HepG2 (cell line): ENCODE measurements at regions not wholly inside any gene's neighbourhood (a gene's known extent, or its start where the extent isn't known, plus 50 kb on each side); places are given as distances from the start of the nearest gene placed in this dataset.

Experiments used
- ATAC-seq: fragments of 200-7000 bp; cut with Tn5 transposase; 3 replicates; pipeline ENCODE4 v1.9.1; 2020; ENCODE audit warnings: mild to moderate bottlenecking, moderate library complexity
- BruUV-seq: library from RNA; stranded (reverse); fragments of 400-500 nt; replicated peaks from 2 replicates; lab custom pipeline; 2021; lab: Mats Ljungman, UMichigan
- CTCF ChIA-PET: fragments of 300-600 bp; formaldehyde crosslinking; extraction: SDS; loops from one replicate; lab custom pipeline; 2021; ENCODE audit warnings: low total read pairs, inconsistent platforms, low intra/inter-chr PET ratio; lab: Yijun Ruan, JAX
- POLR2A ChIA-PET: fragments of 350-600 bp; sonication (Branson Sonifier 250); formaldehyde crosslinking; loops from one replicate; lab custom pipeline; 2020; ENCODE audit warnings: antibody characterized with exemption, inconsistent platforms; lab: Yijun Ruan, JAX
- DNase-seq: peaks from one replicate; pipeline ENCODE4 v3.0.0-alpha.2; 2015; ENCODE audit warnings: low spot score
- FAIRE-seq: peaks from 3 replicates; lab custom pipeline; 2011; peaks lifted over from hg19 to GRCh38; lab: Jason Lieb, UNC
- H2AFZ ChIP-seq: one replicate; pipeline ENCODE4 v1.6.1; 2011; ENCODE audit warnings: low read length, inconsistent platforms
- H3K27ac ChIP-seq: fragments of 300-600 bp; 3 replicates; pipeline ENCODE4 v1.8.0; 2011; ENCODE audit warnings: mixed run types, mild to moderate bottlenecking, mixed read lengths, low read length, inconsistent platforms; ENCODE audit not compliant: insufficient read depth; ENCODE audit errors: extremely low read length
- H3K27me3 ChIP-seq, 2 experiments: fragments of 200-600 bp in 1 of 2; 2 replicates in 1 of 2; 3 replicates in 1 of 2; pipeline versions ENCODE4 v1.6.0 to v1.8.0; 2011; ENCODE audit warnings: low read length in 2 of 2, mild to moderate bottlenecking in 2 of 2, moderate library complexity in 2 of 2, inconsistent platforms in 1 of 2; ENCODE audit not compliant: insufficient read depth in 2 of 2, control insufficient read depth in 1 of 2
- H3K36me3 ChIP-seq, 2 experiments: fragments of 200-600 bp in 1 of 2; replicated peaks in 1 of 2; 2 replicates in 1 of 2; 3 replicates in 1 of 2; pipeline versions ENCODE4 v1.5.1 to v1.8.0; 2011; ENCODE audit warnings: low read length in 2 of 2, inconsistent platforms in 1 of 2; ENCODE audit not compliant: insufficient read depth in 2 of 2, control insufficient read depth in 1 of 2
- H3K4me1 ChIP-seq: 2 replicates; pipeline ENCODE4 v1.5.1; 2012; ENCODE audit warnings: low read length, inconsistent platforms; ENCODE audit not compliant: insufficient read depth
- H3K4me2 ChIP-seq: 2 replicates; pipeline ENCODE4 v1.6.0; 2011; ENCODE audit warnings: low read depth, low read length, inconsistent platforms
- H3K4me3 ChIP-seq, 3 experiments: fragments of 200-600 bp in 1 of 3; sonication (generic), shearing (Covaris generic) in 1 of 3; replicated peaks in 1 of 3; 2 replicates each; pipeline ENCODE4 v1.5.1; 2011 to 2016; ENCODE audit warnings: low read length in 3 of 3, inconsistent platforms in 2 of 3, low read depth in 2 of 3, mild to moderate bottlenecking in 2 of 3, control low read depth in 1 of 3, mixed read lengths in 1 of 3; ENCODE audit not compliant: insufficient read depth in 1 of 3
- H3K79me2 ChIP-seq: one replicate; pipeline ENCODE4 v1.6.1; 2011; ENCODE audit warnings: low read length, inconsistent platforms; ENCODE audit not compliant: insufficient read depth
- H3K9ac ChIP-seq: 2 replicates; pipeline ENCODE4 v1.6.0; 2011; ENCODE audit warnings: mild to moderate bottlenecking, low read depth, low read length, inconsistent platforms; ENCODE audit not compliant: insufficient read depth
- H3K9me3 ChIP-seq: 2 replicates; pipeline ENCODE4 v1.5.1; 2012; ENCODE audit warnings: mild to moderate bottlenecking, low read length
- H4K20me1 ChIP-seq: 2 replicates; pipeline ENCODE4 v1.6.0; 2011; ENCODE audit warnings: inconsistent platforms, mild to moderate bottlenecking, low read length, moderate library complexity; ENCODE audit not compliant: insufficient read depth
- ARHGAP35 ChIP-seq: sonication (generic); formaldehyde crosslinking; IDR thresholded peaks from 2 replicates; pipeline ENCODE4 v1.9.0; 2022; ENCODE audit warnings: mild to moderate bottlenecking, inconsistent platforms, moderate library complexity, missing genetic modification reagents, borderline replicate concordance
- CCDC6 ChIP-seq: sonication (generic); formaldehyde crosslinking; IDR thresholded peaks from 2 replicates; pipeline ENCODE4 v1.8.1; 2022; ENCODE audit warnings: mild to moderate bottlenecking, missing genetic modification reagents, moderate library complexity
- HNF4G ChIP-seq, 2 experiments: sonication (generic) in 1 of 2; formaldehyde crosslinking in 1 of 2; IDR thresholded peaks; 2 replicates each; pipeline versions ENCODE4 v1.4.0 to v1.6.1; 2011 to 2020; ENCODE audit warnings: borderline replicate concordance in 2 of 2, low read depth in 2 of 2, mild to moderate bottlenecking in 2 of 2, low read length in 1 of 2, missing genetic modification reagents in 1 of 2, moderate library complexity in 1 of 2
- HNRNPH1 ChIP-seq: fragments of 200-400 bp; formaldehyde crosslinking; optimal IDR thresholded peaks from 2 replicates; pipeline ENCODE3; 2017; ENCODE audit warnings: mild to moderate bottlenecking, low read depth, low read length
- ZNF230 ChIP-seq: sonication (generic); formaldehyde crosslinking; IDR thresholded peaks from 2 replicates; pipeline ENCODE4 v1.4.0; 2020; ENCODE audit warnings: mild to moderate bottlenecking, missing genetic modification reagents
- ZNF572 ChIP-seq: sonication (generic); formaldehyde crosslinking; IDR thresholded peaks from 2 replicates; pipeline ENCODE4 v1.5.1; 2020; ENCODE audit warnings: mild to moderate bottlenecking, missing genetic modification reagents
- ZNF616 ChIP-seq: sonication (generic); formaldehyde crosslinking; IDR thresholded peaks from 2 replicates; pipeline ENCODE4 v1.5.0; 2020; ENCODE audit warnings: low read depth, mild to moderate bottlenecking, missing genetic modification reagents
- ZNF781 ChIP-seq: sonication (generic); formaldehyde crosslinking; IDR thresholded peaks from 2 replicates; pipeline ENCODE4 v1.5.1; 2020; ENCODE audit warnings: borderline replicate concordance, mild to moderate bottlenecking, missing genetic modification reagents; ENCODE audit errors: not compliant biosample characterization
- ZNF883 ChIP-seq: sonication (generic); formaldehyde crosslinking; IDR thresholded peaks from 2 replicates; pipeline ENCODE4 v1.5.1; 2020; ENCODE audit warnings: mild to moderate bottlenecking, missing genetic modification reagents; ENCODE audit errors: not compliant biosample characterization
- WGBS: methylation state at CpG from one replicate; pipeline ENCODE4 v1.1.6; 2017; ENCODE audit warnings: low lambda C conversion rate; 5-methylcytosine and 5-hydroxymethylcytosine counted together
- in situ Hi-C: cut with HindIII; loops from 2 replicates; pipeline ENCODE4 v1.10.0; 2017; ENCODE audit warnings: low pct_unique_long_range_greater_than_20kb; ENCODE audit not compliant: extremely low pct_ligation_motif_present
- intact Hi-C: fragments of 100-400 bp; cut with micrococcal nuclease; formaldehyde crosslinking; loops from one replicate; pipeline ENCODE4 v1.10.0; 2022; ENCODE audit not compliant: unreplicated experiment
- TF ChIP-seq, protein P1 (sequence below): sonication (generic); formaldehyde crosslinking; IDR thresholded peaks from 2 replicates; pipeline ENCODE4 v1.4.0; 2020; ENCODE audit warnings: missing genetic modification reagents

- no peak for TF ChIP-seq ZNF230 (CRISPR knock-in tag)
- no peak for TF ChIP-seq CCDC6 (CRISPR knock-in tag)
- no peak for TF ChIP-seq ZNF616 (CRISPR knock-in tag)
- no peak for TF ChIP-seq ARHGAP35 (CRISPR knock-in tag)
- TF ChIP-seq ZNF781 (CRISPR knock-in tag) = no peak
- no peak for TF ChIP-seq HNF4G (IDR thresholded peaks at IDR 0.05; ENCODE audit: borderline replicate concordance, low read depth, low read length)
- no peak for TF ChIP-seq HNF4G (CRISPR knock-in tag; IDR thresholded peaks at IDR 0.05; ENCODE audit: borderline replicate concordance, low read depth)
- in situ Hi-C loops (no loop called here), intact Hi-C loops (no loop called here)
- Histone ChIP-seq H3K36me3 (no peaks in the 10 kb centered on the region), H3K9me3 (no peaks in the 10 kb centered on the region), H3K9ac (no peak overlapping the region), H3K4me3 (no peak overlapping the region), H3K4me1 (no peaks in the 10 kb centered on the region), H3K27ac (no peak overlapping the region), H3K4me2 (no peak overlapping the region), H2AFZ (no peak overlapping the region), H3K79me2 (no peaks in the 10 kb centered on the region), H3K27me3 (no peaks in the 10 kb centered on the region; a peak in 3 of 5 replicates), H4K20me1 (no peaks in the 10 kb centered on the region)
- CTCF ChIA-PET = no interaction called here
- DNase-seq (no peak), ATAC-seq (no peak), FAIRE-seq (no peak)
- POLR2A ChIA-PET = no interaction called here
- no TSS peak for BruUV-seq
- WGBS = 48% methylated on average over 8 of the region's 8 CpGs
These were observed 317.0 kb upstream of the MYT1L start for GRCh38 chr2:2648094-2648493.

GRCh38 chr2:2647141-2647541 is 316.1 kb upstream of the MYT1L start:
- Histone ChIP-seq H2AFZ (no peak overlapping the region), H3K9me3 (no peaks in the 10 kb centered on the region), H3K4me1 (no peaks in the 10 kb centered on the region), H3K9ac (no peak overlapping the region), H3K79me2 (no peaks in the 10 kb centered on the region), H3K27me3 (no peaks in the 10 kb centered on the region; a peak in 2 of 5 replicates), H3K27ac (no peak overlapping the region), H3K4me2 (no peak overlapping the region), H3K36me3 (no peaks in the 10 kb centered on the region), H3K4me3 (no peak overlapping the region), H4K20me1 (no peaks in the 10 kb centered on the region)
- ChIA-PET CTCF (no interaction called here), POLR2A (no interaction called here)
- DNase-seq = no peak
- WGBS = 56% methylated on average over 9 of the region's 9 CpGs
- in situ Hi-C loops (no loop called here), intact Hi-C loops (no loop called here)
- FAIRE-seq = no peak
- no peak for ATAC-seq
- TF ChIP-seq HNRNPH1 (no peak), ZNF572 (CRISPR knock-in tag) (no peak), ZNF883 (CRISPR knock-in tag) (no peak)
- TF ChIP-seq, protein P1, sequence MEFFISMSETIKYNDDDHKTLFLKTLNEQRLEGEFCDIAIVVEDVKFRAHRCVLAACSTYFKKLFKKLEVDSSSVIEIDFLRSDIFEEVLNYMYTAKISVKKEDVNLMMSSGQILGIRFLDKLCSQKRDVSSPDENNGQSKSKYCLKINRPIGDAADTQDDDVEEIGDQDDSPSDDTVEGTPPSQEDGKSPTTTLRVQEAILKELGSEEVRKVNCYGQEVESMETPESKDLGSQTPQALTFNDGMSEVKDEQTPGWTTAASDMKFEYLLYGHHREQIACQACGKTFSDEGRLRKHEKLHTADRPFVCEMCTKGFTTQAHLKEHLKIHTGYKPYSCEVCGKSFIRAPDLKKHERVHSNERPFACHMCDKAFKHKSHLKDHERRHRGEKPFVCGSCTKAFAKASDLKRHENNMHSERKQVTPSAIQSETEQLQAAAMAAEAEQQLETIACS (CRISPR knock-in tag) = no peak
- BruUV-seq = no TSS peak
